Activated gamma-delta T cell (primary cell): ENCODE measurements at regions not wholly inside any gene's neighbourhood (a gene's known extent, or its start where the extent isn't known, plus 50 kb on each side); places are given as distances from the start of the nearest gene placed in this dataset.

ENCODE experiments used
- DNase-seq: peaks from one replicate; lab custom pipeline; 2025; lab: John Stamatoyannopoulos, UW

- no peak for DNase-seq
Observed at GRCh38 chr4:62260254-62260653, 1060.1 kb downstream of the ADGRL3 start.

DNA sequence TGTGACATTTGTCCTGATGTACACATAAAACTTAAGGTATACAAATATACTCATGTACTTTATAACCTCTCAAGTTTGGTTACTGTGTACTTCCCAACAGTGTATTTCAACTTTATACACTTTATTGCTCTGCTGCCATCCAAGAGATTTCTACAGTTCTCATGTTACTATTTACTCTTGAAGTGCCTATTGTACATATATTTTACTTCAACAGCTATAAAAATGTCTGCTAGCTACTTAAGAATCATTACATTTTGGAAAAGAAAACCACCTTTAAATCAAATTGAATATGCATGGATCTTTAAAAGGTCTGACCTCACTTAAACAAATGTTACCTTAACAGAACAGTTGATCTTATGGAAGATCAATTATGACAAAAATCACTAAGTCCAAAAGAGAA is 1056.4 kb downstream of the ADGRL3 start:
- no peak for DNase-seq

GRCh38 chr4:62252728-62253127 is 1052.6 kb downstream of the ADGRL3 start:
- no peak for DNase-seq

DNA sequence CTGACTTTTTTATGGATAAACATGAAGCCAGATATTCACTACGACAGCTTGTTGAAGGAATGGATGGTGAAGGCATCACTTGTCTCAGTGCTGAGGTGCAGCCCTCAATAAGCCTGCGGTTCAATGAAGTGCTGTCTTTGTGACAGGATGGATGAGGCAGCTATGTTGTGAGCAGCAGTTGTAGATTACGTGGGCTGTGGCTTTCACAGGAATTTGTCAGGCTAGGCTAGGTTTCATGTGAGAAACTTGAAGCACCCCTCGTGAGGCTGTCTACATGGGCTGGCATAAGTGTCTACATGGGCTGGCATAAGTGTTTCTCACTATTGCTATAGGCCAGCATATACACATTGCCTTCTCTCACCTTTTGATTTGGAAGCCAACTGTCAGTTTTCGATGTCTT is 1050.0 kb downstream of the ADGRL3 start:
- DNase-seq, result no peak

GRCh38 chr4:62243895-62244294 is 1043.8 kb downstream of the ADGRL3 start:
- no peak for DNase-seq

- DNase-seq, result no peak
Observed at GRCh38 chr4:62235911-62236310, 1035.8 kb downstream of the ADGRL3 start.

GRCh38 chr4:62232814-62233213 is 1032.7 kb downstream of the ADGRL3 start:
- DNase-seq, result no peak

DNA sequence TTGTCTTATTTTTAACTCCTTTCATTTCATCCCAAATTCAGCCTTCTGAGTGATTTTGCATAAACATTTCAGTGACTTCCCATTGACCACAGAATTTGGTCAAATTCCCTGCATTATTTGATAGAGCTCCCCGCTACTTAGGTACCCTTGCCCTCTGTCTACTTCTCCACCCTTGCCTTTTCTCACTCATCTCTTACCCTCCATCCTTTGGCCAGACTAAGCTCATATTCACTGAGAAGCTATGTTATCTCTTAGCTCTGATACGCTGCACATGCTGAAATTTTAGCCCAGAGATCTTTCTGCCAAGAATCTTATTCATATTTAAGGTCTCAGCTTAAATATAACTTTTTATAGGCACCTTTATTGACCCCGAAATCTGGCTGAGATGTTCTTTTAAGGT is 1031.9 kb downstream of the ADGRL3 start:
- DNase-seq, result no peak

GRCh38 chr4:62226082-62226481 is 1026.0 kb downstream of the ADGRL3 start:
- DNase-seq, result no peak

DNA sequence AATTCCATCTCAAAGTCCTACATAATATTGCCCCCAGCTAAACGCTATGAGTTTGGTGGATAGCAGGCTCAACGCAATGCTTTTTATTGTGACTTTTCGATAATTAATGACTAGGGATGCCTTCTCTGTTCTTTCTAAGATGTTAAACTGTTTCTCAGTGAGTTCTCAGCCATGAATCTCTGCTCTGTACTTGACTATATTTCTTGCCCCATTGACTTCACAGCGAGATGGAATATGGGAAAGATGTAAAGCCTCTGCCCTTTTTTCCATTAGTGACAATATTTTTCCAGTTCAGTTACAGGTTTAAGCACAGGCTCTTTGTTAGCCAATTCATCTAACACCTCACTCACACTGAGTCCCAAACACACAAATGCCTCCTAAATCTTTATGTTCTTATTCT is 1022.0 kb downstream of the ADGRL3 start:
- DNase-seq, result no peak

DNA sequence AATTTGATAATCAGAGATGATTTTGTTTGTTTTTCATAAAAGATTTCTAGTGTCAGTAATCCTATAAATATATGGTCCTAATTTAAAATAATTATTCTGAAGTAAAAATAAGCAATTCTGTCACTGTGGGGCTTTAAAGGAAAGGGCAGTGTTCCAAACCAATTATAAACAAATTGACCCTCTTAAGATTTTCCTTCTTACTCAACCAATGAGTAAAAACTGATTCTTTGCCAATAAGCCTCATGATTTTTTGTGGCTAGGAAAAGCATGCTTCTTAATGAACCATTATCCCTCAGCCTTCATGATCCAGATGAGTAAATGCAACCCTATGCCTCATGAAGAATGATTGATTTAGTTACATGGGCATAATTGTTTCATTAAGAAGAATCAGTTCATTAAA is 1010.4 kb downstream of the ADGRL3 start:
- DNase-seq, result no peak

DNA sequence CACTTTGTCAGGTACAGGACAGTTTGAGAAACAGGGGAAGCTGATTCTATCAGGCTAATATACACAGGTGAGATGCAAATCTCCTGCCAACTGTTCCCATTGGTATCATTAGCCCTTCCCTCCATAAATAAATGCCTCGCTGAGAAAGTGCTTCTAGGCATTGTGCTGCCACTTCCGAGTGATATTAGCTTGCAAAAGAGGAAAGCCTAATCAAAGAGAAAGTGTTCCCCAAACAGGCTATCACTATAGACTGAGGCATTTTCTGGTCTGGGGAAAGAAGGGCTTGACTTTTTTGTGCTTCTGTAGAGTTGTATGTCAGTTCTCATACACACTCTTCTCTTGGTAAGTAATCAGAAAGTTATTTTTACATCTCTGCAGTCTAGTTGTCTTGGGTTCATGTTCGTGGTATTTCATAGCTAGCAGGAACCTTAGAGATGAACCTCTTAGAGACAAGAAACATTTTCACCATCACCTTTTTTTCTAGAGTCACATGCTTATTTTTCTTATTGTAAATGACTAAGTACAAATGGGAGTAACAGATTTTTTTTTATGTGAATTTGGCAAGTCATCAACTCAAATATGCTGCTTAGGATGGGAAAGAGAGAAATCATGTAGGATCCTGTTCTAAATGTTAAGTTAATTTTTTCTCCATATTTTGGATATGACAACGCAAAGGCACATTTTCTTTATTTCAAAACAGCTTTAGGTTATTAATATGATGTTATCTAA is 1009.8 kb downstream of the ADGRL3 start:
- no peak for DNase-seq

DNA sequence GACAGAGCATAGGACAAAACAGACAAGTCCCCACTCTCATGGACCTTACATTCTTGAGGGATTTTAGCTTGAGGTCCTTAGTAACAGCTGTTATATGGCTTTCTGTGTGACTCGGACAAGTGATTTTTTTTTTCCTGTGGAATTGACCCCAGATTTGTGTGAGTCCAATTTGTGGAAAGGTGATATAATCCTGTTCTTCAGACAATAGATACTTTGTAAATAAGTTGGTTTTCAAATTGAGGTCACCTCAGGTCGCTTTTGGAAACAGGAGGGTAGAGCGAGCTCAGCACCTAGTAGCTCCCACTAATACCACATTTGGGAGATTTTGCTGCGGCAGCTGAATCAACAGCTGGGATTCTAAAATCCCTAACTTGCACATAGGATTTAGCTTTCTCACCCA is 1008.8 kb downstream of the ADGRL3 start:
- DNase-seq, result no peak

DNA sequence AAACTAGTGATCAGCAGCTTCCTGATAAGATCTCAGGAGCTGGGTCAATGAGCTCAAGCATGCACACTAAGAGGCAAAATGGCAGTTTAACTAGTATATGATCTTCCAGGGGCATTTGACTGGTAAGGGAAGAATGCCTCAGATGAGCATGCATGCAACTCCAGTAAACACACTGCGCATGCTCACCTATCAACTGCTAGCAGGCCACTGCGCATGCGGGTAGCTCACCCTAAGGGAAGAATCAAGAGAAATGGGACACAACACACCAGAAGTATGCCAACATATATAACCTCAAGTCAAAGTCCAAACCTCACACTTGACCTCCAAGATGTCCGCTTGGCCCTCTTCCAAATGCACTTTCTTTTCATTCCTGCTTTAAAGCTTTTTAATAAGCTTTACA is 1004.0 kb downstream of the ADGRL3 start:
- DNase-seq, result no peak

GRCh38 chr4:62199291-62199810 is 999.2 kb downstream of the ADGRL3 start:
- DNase-seq, result no peak

DNA sequence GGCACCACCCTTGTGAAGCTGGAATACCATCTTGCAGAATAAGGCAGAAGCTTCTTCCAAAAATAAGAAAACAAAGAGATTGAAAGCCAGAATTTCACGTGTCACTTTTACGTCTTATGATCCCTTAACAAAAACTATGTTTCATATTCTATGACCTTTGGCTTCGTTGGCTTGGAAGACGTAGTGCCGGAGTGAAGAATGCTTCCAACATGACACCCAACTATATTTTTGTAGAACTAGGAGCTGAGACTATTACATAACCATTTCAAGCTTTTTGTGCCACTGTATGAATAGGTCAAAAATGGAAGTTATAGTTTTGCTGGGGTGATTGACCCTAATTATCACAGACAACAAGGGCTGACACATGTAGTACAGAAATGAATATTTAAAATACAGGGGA is 996.2 kb downstream of the ADGRL3 start:
- DNase-seq, result no peak

DNA sequence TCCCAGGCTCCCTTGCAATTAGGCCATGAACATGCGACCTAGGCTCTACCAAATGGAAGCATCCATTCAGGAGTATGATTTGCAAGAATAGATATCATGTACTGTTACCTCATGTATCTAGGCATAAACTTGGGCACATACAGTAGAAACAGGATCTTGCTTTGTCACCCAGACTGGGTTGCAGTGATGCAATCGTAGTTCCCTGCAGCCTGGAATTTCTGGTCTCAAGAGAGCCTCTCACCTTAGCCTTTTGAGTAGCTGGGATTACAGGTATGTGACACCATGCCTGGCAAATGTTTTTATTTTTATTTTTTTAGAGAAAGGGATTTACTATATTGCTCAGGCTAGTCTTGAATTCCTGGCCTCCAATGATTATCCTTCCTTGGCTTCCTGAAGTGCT is 994.2 kb downstream of the ADGRL3 start:
- DNase-seq, result no peak

DNA sequence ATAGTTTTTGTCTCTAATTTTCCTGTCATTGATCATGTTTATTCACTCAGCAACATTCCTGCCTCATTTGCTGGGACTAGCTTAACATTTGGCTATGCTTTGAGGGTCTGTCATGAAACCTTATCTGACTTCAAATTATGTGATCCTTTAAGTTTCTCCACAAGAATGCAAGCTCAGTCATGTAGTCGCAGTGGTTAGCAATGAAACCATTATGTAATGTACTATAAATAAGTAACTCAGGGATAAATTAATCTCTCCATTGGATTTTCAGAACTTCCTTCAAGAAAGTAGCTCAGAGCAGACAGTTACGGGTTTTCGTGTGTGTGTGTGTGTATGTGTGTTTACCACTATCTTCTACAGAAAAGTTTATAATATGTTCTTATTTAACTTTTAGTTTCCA is 993.6 kb downstream of the ADGRL3 start:
- no peak for DNase-seq

DNA sequence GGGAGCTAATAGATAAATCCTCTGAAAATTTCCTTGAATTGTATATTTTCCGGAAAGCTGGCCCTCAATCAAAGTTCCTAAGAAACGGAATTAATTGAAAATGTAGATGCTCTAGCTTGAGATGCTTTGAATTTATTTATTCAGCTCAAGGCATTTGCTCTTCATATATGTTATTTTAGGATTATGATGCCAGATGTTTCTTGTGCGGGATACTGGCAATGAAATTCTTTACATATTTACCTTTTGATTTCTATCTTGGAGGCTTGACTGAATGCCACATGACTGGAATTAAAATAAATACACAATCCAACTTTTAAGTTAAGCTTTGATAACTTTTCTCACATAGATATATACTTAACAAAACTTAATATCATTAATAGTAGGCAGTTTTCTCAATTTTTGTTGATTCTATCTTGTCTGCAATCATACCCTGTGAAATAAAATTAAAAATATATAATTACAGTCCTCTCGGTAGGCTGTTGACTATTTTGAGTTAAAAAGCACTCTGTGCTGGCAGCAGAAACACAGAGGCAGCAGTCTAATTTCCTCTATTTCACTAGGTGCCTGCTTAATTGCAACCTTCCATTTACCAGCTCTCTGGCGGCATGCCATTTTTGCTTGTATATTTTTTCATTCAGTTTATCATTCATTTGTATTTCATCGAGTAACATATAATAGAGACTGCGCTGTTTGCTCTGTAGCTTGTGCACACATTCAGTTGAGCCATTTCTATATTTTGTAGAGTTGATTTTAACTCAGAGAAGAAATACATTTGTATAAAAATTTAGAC is 991.5 kb downstream of the ADGRL3 start:
- DNase-seq, result no peak

- DNase-seq, result no peak
Observed at GRCh38 chr4:62170235-62170634, 970.1 kb downstream of the ADGRL3 start.

GRCh38 chr4:62168681-62169080 is 968.6 kb downstream of the ADGRL3 start:
- no peak for DNase-seq

DNA sequence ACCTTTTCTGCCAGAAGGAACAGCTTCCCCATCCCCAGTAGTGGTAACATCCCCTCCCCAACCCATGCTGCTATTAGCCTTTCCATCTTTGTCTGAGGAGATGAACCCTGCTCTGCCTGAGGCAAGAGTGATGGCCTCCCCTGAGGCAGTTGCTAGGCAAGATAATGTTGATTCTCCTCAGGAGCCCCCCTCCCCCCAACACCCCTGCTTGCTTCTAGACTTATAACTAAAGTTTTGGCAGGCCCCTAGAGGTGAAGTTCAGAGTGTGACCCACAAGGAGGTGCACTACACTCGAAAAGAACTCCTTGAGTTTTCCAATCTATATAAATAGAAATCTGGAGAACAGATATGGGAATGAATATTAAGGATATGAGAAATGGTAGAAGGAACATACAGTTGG is 962.5 kb downstream of the ADGRL3 start:
- no peak for DNase-seq

DNA sequence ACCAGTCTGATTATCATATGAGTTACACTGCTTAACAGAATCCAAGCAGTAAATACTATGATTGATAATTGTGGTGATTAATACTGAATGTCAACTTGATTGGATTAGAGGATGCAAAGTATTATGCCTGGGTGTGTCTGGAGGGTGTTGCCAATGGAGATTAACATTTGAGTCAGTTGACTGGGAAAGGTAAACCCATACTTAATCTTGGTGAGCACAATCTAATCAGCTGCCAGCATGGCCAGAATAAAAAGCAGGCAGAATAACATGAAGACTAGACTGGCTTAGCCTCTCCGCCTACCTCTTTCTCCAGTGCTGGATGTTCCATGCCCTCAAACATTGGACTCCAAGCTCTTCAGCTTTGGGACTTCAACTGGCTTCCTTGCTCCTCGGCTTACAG is 961.3 kb downstream of the ADGRL3 start:
- DNase-seq, result no peak
